PC-3 (cell line): ENCODE measurements at regions not wholly inside any gene's neighbourhood (a gene's known extent, or its start where the extent isn't known, plus 50 kb on each side); places are given as distances from the start of the nearest gene placed in this dataset.
"Not testable (repeated sequence)": the region's sequence is repeated elsewhere in the genome, so short reads cannot be mapped to it uniquely, and the experiment has no call there.

Experiments used
- ATAC-seq: fragments of 200-7000 bp; cut with Tn5 transposase; 2 replicates; pipeline ENCODE4 v1.9.1; 2020; ENCODE audit warnings: mild to moderate bottlenecking, moderate library complexity
- BruUV-seq: library from RNA; stranded (reverse); fragments of 400-500 nt; replicated peaks from 2 replicates; lab custom pipeline; 2021; lab: Mats Ljungman, UMichigan
- CTCF ChIA-PET: fragments of 300-600 bp; sonication (Branson Sonifier 250); formaldehyde crosslinking; loops from one replicate; lab custom pipeline; 2022; ENCODE audit warnings: antibody characterized with exemption; lab: Charles Lee
- POLR2A ChIA-PET: fragments of 300-600 bp; sonication (Branson Sonifier 250); formaldehyde crosslinking; loops from one replicate; lab custom pipeline; 2022; ENCODE audit warnings: antibody characterized with exemption; ENCODE audit not compliant: unreplicated experiment; lab: Charles Lee
- DNase-seq: peaks from one replicate; pipeline ENCODE4 v3.0.0-alpha.2; 2015
- H2AFZ ChIP-seq: fragments of 300-600 bp; sonication (generic); 2 replicates; pipeline ENCODE4 v1.6.0; 2016; ENCODE audit warnings: antibody characterized with exemption, low read length
- H3F3A ChIP-seq: fragments of 300-600 bp; sonication (generic); one replicate; pipeline ENCODE4 v1.6.0; 2017; ENCODE audit warnings: antibody characterized with exemption, low read length, control low read depth, mild to moderate bottlenecking; ENCODE audit not compliant: unreplicated experiment
- H3K27ac ChIP-seq: fragments of 300-600 bp; sonication (generic); 2 replicates; pipeline ENCODE4 v1.5.1; 2016; ENCODE audit warnings: mild to moderate bottlenecking, low read length
- H3K27me3 ChIP-seq: fragments of 300-600 bp; sonication (generic); 2 replicates; pipeline ENCODE4 v1.6.1; 2016; ENCODE audit warnings: low read length, mixed read lengths
- H3K36me3 ChIP-seq: fragments of 300-600 bp; sonication (generic); 2 replicates; pipeline ENCODE4 v1.6.1; 2016; ENCODE audit warnings: low read depth, mixed run types, low read length, mixed read lengths
- H3K4me1 ChIP-seq: fragments of 300-600 bp; sonication (generic); 2 replicates; pipeline ENCODE4 v1.5.1; 2016; ENCODE audit warnings: low read length; ENCODE audit not compliant: insufficient read depth
- H3K4me2 ChIP-seq: fragments of 300-600 bp; sonication (generic); 2 replicates; pipeline ENCODE4 v1.6.0; 2016; ENCODE audit warnings: low read length
- H3K4me3 ChIP-seq: fragments of 300-600 bp; sonication (generic); 2 replicates; pipeline ENCODE4 v1.5.1; 2016; ENCODE audit warnings: mild to moderate bottlenecking, low read length, mixed read lengths
- H3K79me2 ChIP-seq: fragments of 300-600 bp; sonication (generic); 2 replicates; pipeline ENCODE4 v1.6.1; 2017; ENCODE audit warnings: low read length, mixed read lengths
- H3K9ac ChIP-seq: fragments of 300-600 bp; sonication (generic); 2 replicates; pipeline ENCODE4 v1.6.0; 2016; ENCODE audit warnings: mild to moderate bottlenecking, low read length
- H3K9me2 ChIP-seq: fragments of 300-600 bp; sonication (generic); replicated peaks from 2 replicates; pipeline ENCODE4 v1.6.1; 2016; ENCODE audit warnings: mixed run types, low read length, mixed read lengths
- H3K9me3 ChIP-seq: fragments of 300-600 bp; sonication (generic); 2 replicates; pipeline ENCODE4 v1.6.1; 2016; ENCODE audit warnings: low read length, mixed read lengths
- H4K20me1 ChIP-seq: fragments of 300-600 bp; sonication (generic); 2 replicates; pipeline ENCODE4 v1.6.1; 2016; ENCODE audit warnings: low read length, mixed read lengths
- EZH2 ChIP-seq: fragments of 300-600 bp; sonication (generic); IDR thresholded peaks from one replicate; pipeline ENCODE4 v1.6.1; 2017; ENCODE audit warnings: antibody characterized with exemption, mild to moderate bottlenecking, low read length; ENCODE audit not compliant: unreplicated experiment
- EZH2phosphoT487 ChIP-seq: fragments of 300-600 bp; sonication (generic); IDR thresholded peaks from 2 replicates; pipeline ENCODE4 v1.6.1; 2018; ENCODE audit warnings: mild to moderate bottlenecking, antibody characterized with exemption, low read length, borderline replicate concordance
- intact Hi-C: fragments of 100-400 bp; cut with micrococcal nuclease; formaldehyde crosslinking; loops from 2 replicates; pipeline ENCODE4 v1.9.0; 2023
- TF ChIP-seq, protein P1 (sequence below): fragments of 300-600 bp; sonication (generic); conservative IDR thresholded peaks from 2 replicates; pipeline ENCODE4 v1.5.1; 2017; ENCODE audit warnings: antibody characterized with exemption, low read depth, mild to moderate bottlenecking, low read length

GRCh38 chr7:32777041-32777666 lies 114.4 kb downstream of the KBTBD2 start:
- H3K4me1 ChIP-seq, H3K27ac ChIP-seq, CTCF ChIA-PET, H3K36me3 ChIP-seq, H3K79me2 ChIP-seq, H3K4me2 ChIP-seq, BruUV-seq, H3K27me3 ChIP-seq, H3K4me3 ChIP-seq, H3F3A ChIP-seq, H3K9me2 ChIP-seq, H3K9me3 ChIP-seq, H4K20me1 ChIP-seq, H2AFZ ChIP-seq, POLR2A ChIA-PET, H3K9ac ChIP-seq, intact Hi-C loops: not testable (repeated sequence)
- DNase-seq, result peak; percentile 55
- peak; percentile 79 for ATAC-seq

DNA sequence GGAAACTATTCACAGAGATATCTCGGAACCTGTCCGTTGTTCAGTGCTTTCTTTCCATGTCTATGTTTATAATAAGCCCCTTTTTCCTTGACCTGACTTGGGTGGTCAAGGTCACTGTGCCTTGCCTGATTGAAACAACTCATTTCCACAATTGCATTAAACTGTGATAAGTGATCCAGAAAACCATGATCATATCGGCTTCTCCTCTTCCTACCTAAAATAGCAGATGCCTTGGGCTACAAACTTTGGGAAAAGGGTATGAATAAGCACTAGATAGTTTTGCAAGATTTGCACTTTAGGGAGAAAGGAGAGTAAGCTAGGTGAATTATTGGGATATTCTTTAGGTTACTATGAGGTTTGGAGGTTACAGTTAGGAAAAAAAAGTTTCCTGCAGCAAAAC lies 115.2 kb downstream of the KBTBD2 start:
- intact Hi-C loops, H3K36me3 ChIP-seq, POLR2A ChIA-PET, H3K4me2 ChIP-seq, H3K27me3 ChIP-seq, BruUV-seq, H3K9me3 ChIP-seq, ATAC-seq, H4K20me1 ChIP-seq, H2AFZ ChIP-seq, H3K9ac ChIP-seq, H3K4me3 ChIP-seq, DNase-seq, H3F3A ChIP-seq, H3K4me1 ChIP-seq, H3K27ac ChIP-seq, H3K9me2 ChIP-seq, H3K79me2 ChIP-seq, CTCF ChIA-PET: not testable (repeated sequence)

GRCh38 chr7:32775809-32776208 lies 115.8 kb downstream of the KBTBD2 start:
- H3F3A ChIP-seq, H3K27ac ChIP-seq, intact Hi-C loops, H3K9ac ChIP-seq, POLR2A ChIA-PET, H3K9me3 ChIP-seq, ATAC-seq, H3K27me3 ChIP-seq, H3K79me2 ChIP-seq, H3K36me3 ChIP-seq, H2AFZ ChIP-seq, CTCF ChIA-PET, BruUV-seq, H3K4me3 ChIP-seq, H3K9me2 ChIP-seq, DNase-seq, H3K4me2 ChIP-seq, H3K4me1 ChIP-seq, H4K20me1 ChIP-seq: not testable (repeated sequence)

- POLR2A ChIA-PET, result no interaction called here
These were observed 117.0 kb downstream of the KBTBD2 start for GRCh38 chr7:32774541-32774951.

DNA sequence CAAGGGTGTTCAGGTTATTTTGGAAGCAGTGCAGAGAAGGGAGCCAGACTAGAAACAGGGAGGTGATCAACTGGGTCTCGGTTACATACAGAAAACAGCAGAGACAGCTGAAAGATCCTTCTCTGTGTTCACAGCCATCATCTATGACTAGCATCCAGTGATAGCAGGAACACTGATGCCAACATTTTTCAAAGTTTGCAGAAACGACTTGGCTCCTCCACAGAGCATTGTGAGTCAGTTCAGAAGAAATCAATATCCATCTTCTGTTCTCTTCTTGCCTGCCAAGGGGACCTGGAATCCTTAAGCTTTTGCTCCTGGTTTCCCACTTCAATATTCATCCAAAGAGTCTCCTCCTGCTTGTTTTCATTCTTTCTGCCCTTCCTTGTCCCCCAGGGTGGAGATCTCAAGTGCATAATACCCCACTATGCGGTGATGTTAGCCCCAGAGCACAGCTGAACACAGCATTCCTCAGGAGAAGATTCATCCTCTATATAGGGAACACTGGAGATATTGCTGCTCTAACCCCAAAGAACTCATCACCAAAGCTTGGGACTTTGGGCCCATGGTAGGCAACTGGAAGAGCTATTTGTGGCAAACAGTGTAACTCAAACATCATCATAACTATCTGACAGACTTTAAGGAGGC lies 122.6 kb downstream of the KBTBD2 start:
- CTCF ChIA-PET, H3K36me3 ChIP-seq, H3F3A ChIP-seq, H3K9me2 ChIP-seq, H3K9me3 ChIP-seq, POLR2A ChIA-PET, BruUV-seq, H2AFZ ChIP-seq, H3K27me3 ChIP-seq, H3K4me1 ChIP-seq, H3K9ac ChIP-seq, H3K79me2 ChIP-seq, H3K4me2 ChIP-seq, H4K20me1 ChIP-seq, H3K27ac ChIP-seq, intact Hi-C loops, DNase-seq, H3K4me3 ChIP-seq: not testable (repeated sequence)
- ATAC-seq, result peak; percentile 50

More at GRCh38 chr7:32774541-32774951, 117.0 kb downstream of the KBTBD2 start:
- Histone ChIP-seq H3K36me3 (no peaks in the 10 kb centered on the region), H3K79me2 (no peaks in the 10 kb centered on the region), H3K4me1 (no peaks in the 10 kb centered on the region; the same call in 1 of the 2 replicates), H3K27me3 (no peaks in the 10 kb centered on the region), H3F3A (no peaks in the 10 kb centered on the region), H4K20me1 (no peaks in the 10 kb centered on the region), H3K4me3 (no peak overlapping the region), H3K9ac (no peak overlapping the region), H3K9me3 (no peaks in the 10 kb centered on the region), H2AFZ (no peak overlapping the region), H3K4me2 (no peak overlapping the region), H3K9me2 (no peaks in the 10 kb centered on the region), H3K27ac (no peak overlapping the region)
- ATAC-seq (no peak), DNase-seq (no peak)
- TF ChIP-seq, protein P1, sequence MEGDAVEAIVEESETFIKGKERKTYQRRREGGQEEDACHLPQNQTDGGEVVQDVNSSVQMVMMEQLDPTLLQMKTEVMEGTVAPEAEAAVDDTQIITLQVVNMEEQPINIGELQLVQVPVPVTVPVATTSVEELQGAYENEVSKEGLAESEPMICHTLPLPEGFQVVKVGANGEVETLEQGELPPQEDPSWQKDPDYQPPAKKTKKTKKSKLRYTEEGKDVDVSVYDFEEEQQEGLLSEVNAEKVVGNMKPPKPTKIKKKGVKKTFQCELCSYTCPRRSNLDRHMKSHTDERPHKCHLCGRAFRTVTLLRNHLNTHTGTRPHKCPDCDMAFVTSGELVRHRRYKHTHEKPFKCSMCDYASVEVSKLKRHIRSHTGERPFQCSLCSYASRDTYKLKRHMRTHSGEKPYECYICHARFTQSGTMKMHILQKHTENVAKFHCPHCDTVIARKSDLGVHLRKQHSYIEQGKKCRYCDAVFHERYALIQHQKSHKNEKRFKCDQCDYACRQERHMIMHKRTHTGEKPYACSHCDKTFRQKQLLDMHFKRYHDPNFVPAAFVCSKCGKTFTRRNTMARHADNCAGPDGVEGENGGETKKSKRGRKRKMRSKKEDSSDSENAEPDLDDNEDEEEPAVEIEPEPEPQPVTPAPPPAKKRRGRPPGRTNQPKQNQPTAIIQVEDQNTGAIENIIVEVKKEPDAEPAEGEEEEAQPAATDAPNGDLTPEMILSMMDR, result no peak
- TF ChIP-seq EZH2phosphoT487, result no peak
- no peak for TF ChIP-seq EZH2
- intact Hi-C loops, result no loop called here
- CTCF ChIA-PET, result no interaction called here
- BruUV-seq, result no TSS peak

DNA sequence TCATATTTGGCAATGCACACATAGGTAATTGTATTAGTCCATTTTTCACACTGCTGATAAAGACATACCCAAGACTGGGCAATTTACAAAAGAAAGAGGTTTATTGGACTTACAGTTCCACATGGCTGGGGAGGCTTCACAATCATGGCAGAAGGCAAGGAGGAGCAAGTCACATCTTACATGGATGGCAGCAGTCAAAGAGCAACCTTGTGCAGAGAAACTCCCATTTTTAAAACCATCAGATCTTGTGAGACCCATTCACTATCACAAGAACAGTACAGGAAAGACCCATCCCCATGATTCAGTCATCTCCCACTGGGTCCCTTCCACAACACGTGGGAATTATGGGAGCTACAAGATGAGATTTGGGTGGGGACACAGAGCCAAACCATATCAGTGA lies 123.2 kb downstream of the KBTBD2 start:
- H3K4me3 ChIP-seq, H3K79me2 ChIP-seq, H3K27me3 ChIP-seq, ATAC-seq, DNase-seq, H3K4me2 ChIP-seq, H3F3A ChIP-seq, intact Hi-C loops, H3K9ac ChIP-seq, CTCF ChIA-PET, H3K36me3 ChIP-seq, H3K9me2 ChIP-seq, BruUV-seq, H2AFZ ChIP-seq, H3K9me3 ChIP-seq, H3K27ac ChIP-seq, H4K20me1 ChIP-seq, H3K4me1 ChIP-seq, POLR2A ChIA-PET: not testable (repeated sequence)
